T-helper 22 cell (primary cell): ENCODE measurements at regions not wholly inside any gene's neighbourhood (a gene's known extent, or its start where the extent isn't known, plus 50 kb on each side); places are given as distances from the start of the nearest gene placed in this dataset.

Experiments
- DNase-seq: peaks from one replicate; pipeline ENCODE4 v3.0.0-alpha.2; 2020; ENCODE audit warnings: low read depth

GRCh38 chr6:143621876-143622605 lies 55.7 kb upstream of the PHACTR2 start:
- DNase-seq, result no peak

DNA sequence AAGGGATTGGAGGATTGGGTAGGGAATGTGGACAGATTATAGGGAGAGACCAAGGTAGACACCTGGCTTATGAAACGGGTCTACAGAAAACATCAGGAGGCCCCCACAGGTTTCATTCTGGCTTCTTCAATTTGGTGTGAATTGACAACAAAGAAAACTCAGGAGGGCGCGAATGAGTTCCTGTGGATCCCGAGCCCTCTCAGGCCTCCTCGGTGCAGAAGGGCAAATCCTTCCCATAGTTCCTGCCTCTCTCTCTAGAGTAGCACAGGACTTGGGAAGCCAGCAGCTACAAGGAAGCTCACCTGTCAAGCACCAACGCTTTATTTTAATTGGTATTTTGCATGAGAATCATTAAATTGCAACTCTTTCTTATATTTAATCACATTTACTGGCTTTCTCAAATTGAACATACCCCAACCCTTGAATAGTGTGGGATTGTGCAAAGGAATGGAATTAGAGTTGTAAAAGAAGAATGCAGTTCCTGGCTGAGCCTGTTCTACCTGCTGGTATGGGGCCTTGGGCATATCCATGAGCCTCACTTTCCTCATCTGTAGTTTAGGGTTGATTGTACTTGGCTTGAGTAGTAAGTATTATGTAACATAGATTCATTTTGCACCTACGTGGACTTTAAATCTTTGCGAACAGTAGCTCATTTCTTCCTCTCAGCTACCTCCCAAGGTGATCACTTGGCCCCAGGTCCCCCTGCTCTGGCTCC lies 56.4 kb upstream of the PHACTR2 start:
- no peak for DNase-seq

GRCh38 chr6:143620447-143620846 lies 57.3 kb upstream of the PHACTR2 start:
- DNase-seq, result no peak

- DNase-seq, result no peak
Measured at GRCh38 chr6:143619824-143620401, 57.9 kb upstream of the PHACTR2 start.

- no peak for DNase-seq
Measured at GRCh38 chr6:143616741-143617140, 61.0 kb upstream of the PHACTR2 start.

- no peak for DNase-seq
Measured at GRCh38 chr6:143615785-143616184, 62.0 kb upstream of the PHACTR2 start.

DNA sequence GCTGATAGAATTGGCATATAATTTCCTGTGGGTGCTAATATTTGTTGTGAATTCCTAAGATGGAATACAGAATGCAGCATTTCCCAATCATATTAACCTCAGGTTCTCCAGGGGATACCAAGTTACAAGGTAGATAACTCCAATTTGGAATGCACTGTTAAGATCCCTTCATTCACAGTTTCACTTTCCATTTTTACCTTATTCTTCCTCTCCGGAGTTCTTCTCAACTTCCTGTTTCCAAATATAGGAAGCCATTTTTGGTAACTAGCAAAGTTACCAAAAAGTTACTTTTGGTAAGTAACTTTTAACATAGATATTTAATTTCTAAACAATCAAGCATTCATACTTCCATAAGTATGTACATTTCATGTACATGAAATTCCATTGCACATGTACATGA lies 63.5 kb upstream of the PHACTR2 start:
- no peak for DNase-seq

DNA sequence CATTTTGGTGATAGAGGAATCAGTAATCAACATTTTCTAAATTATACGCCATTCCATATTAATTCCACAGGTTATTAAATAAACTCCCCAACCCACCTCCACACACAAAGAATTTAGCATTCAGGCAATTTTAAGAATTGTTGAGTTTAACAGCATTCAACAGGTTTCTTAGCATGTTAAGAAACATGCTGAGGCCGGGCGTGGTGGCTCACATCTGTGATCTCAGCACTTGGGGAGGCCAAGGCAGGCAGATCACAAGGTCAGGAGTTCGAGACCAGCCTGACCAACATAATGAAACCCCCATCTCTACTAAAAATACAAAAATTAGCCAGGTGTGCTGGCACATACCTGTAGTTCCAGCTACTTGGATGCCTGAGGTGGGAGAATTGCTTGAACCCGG lies 64.0 kb upstream of the PHACTR2 start:
- no peak for DNase-seq

DNA sequence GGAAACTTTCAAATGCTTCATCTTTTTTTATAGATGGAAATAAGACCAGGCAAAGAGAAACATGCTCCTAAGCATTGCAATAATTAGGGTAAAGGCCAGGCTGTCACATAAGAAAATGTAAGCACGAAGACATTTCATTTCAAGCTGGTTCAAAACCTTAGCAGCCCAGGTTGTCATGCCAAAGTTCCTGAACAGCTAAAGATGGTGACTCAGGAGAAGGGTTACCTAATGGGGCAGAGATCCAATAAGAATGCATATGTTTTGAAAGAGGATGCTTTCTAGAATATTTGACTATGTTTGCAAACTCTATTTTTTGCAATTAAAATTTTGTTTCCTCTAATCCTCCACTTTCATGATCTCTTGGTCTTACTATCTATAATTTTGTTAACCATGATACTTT lies 65.6 kb upstream of the PHACTR2 start:
- no peak for DNase-seq

- DNase-seq, result no peak
Measured at GRCh38 chr6:143611580-143611979, 66.2 kb upstream of the PHACTR2 start.

DNA sequence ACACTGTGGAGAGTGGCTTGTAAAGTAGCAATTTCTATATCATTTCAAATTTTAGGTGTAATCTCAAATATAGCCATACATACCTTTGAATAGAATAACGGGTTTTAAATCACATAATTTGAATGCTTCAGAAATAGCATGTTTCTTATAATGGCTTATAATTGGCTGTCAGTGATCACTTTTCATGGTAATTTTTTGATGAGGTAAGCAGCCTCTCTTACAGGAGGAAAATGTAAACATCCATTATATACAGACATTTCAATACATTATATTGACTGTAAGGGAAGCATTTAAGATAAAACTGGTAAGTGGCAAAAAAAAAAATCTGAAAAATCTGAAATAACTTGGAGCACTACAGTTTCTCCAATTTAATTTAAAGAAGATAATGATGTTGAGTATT lies 67.8 kb upstream of the PHACTR2 start:
- no peak for DNase-seq

DNA sequence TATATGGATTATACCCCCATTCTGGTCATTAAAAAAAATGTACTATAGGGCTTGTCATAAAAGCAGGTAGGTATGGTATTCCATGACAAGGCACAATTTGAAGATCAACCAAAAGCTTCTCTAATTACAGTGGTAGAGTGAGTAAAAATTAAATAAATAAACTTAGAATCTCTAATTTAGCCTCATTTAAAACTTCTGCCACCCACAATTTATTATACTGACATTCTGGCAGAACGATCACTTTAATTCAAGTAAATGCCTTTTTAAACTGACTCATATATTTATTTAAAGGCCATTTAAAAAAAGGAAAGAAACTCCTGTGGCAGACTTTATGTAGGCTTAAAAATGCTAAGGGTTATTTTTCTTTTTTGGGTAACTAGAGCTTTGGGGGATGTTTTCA lies 68.3 kb upstream of the PHACTR2 start:
- DNase-seq, result no peak

DNA sequence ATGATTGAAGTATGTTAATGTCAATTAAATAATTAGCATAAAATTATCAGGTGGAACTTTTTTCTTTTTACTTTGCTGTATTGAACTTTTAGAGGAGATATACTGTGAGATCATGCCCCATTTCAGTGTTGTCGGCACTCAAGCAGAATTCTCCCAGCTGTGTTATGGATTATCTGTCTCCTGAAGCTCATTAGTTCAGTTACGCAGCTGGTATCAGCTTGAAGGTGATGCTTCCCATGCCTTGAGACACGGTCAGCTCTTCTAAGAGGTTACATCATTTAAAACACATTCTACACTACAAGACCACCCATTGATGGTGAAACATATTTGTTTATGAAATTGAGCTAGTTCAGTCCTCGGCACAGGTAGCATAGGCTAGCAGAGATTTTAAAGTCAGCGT lies 68.9 kb upstream of the PHACTR2 start:
- DNase-seq, result no peak

GRCh38 chr6:143607974-143608373 lies 69.8 kb upstream of the PHACTR2 start:
- no peak for DNase-seq

DNA sequence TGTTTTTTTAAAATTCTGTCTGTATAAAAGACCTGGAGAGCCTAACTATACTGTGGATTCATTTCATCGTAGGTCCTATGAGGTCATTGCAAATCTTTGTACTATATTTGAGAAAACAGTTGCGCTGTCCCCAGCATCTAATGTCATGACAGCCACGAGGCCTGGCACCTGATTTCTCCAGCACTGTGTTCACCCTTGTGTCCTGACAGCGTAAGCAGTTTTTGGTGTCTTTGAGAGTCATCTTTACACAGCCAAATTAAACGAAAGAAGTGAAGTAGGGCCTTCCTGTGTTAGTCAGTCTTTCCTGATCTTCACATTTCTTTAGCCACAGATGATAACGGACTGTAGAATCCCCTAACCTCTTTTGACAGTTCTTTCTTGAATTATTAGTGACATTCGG lies 70.6 kb upstream of the PHACTR2 start:
- no peak for DNase-seq

DNA sequence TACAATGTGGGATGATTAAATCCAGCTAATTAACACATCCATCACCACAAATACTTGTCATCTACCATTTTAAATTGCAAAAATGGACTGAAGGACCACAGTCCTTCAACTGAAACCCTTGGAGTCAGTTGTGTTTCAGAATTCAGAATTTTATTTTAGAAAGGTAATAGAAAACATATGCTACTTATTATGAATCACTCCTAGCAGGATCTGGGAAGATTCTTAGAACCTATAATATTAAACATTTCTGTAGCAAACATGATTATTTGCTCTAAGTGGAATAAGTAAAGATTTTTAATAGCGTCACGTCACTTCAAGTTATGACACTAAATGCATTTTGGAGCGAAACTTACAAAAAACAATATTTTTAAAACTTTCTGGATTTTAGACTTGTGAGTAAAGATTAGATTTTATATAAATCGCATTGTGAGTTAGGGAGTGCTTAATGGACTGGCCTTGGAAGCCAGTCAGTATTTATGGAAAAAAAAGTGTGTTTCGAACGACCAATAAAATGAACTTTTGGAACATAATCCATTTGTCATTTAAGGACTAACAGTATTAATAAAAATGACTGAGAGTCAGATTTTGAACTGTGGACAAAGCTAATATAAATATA lies 71.8 kb upstream of the PHACTR2 start:
- no peak for DNase-seq

DNA sequence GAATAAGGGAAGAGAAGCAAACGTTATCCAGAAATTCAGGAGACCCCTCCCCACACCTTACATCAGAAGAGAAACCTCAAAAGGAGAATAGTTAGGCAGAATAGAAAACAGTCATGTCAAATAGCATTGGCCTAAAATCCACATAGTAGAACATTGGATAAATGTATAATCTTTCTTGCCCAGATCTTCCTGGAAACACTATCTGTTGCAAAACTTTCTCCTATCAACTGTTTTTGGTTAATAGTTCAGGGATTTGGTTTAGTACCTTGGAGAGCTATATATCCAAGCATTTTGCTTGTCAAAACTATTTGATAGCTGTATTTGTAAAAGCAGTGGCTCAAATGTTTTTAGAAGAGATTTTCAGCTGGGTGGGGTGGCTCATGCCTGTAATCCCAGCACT lies 74.3 kb upstream of the PHACTR2 start:
- no peak for DNase-seq

DNA sequence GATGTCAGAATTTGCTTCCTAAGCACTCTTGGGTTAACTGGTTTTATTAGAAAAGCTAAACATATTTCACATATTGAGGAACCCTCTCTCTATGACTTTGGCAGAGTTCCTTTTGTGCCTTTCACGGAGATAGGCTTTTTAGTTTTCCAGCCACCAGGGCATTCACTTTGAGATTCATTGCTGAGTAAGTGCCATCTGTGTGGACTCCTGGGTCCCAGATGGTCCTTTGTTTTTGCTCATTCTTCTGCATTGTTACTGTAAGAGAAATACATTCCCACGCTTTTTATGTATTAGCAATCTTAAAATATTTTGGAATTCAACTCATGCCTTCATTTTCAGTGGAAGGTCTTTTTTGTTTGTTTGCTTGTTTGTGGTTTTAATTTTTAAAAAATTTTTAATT lies 76.3 kb upstream of the PHACTR2 start:
- no peak for DNase-seq

DNA sequence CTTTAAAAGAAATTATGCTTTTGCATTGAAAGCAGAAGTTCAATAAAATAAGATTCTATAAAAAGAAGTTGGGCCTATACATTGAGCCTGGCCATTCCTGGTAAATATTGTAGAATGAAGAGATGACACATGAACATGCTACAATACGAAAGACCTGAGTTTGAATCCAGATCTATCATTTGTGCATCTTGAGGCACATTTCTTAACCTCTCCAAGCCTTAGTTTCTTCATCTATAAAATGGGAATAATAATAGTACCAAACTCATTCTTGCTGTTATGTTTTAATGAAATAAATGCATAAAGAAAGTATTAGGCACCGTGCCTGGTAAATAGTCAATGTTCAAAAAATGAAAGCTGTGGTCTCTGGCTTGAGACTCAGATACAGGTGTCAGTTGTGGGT lies 76.9 kb upstream of the PHACTR2 start:
- no peak for DNase-seq

DNA sequence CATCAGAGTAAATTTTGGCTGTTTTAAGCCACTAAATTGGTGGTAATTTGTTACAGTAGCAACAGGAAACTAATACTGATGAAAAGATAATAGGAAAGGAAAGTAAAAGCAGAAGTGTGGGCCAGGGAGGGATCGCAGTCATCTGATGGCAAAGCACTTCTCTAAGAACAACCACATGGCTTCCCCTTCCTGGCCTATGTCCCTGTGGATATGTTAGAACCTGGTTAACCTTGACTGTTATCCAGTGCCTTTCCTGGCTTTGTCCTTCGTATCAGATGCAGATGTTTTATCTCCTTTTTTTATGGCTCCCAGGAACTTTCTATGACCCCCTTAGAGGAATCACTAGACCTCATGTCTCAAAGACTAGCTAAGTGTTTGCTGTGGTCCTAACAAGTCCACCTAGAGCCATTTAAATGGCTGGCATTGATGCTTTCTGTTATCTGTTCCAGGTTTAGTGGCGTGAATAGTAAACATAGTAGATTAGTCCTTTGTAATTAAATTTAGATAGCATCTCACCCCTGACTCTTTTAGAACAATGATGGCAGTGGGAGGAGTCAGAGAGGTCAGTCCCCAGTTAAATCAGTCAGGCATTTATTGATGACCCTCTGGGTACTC lies 79.2 kb upstream of the PHACTR2 start:
- DNase-seq, result peak; percentile 2

GRCh38 chr6:143596866-143597265 lies 80.9 kb upstream of the PHACTR2 start:
- DNase-seq, result no peak

GRCh38 chr6:143595251-143596036 lies 82.3 kb upstream of the PHACTR2 start:
- no peak for DNase-seq
